GM12892 (cell line): ENCODE measurements at regions not wholly inside any gene's neighbourhood (a gene's known extent, or its start where the extent isn't known, plus 50 kb on each side); places are given as distances from the start of the nearest gene placed in this dataset.

Experiments used
- DNase-seq: peaks from one replicate; pipeline ENCODE4 v3.0.0; 2011; ENCODE audit not compliant: insufficient read length
- FAIRE-seq: peaks from 2 replicates; lab custom pipeline; 2011; peaks lifted over from hg19 to GRCh38; lab: Jason Lieb, UNC
- POLR2A ChIP-seq: IDR thresholded peaks from 2 replicates; pipeline ENCODE4 v1.6.1; 2011; ENCODE audit warnings: low read depth, low read length, control low read depth
- POLR2AphosphoS5 ChIP-seq: IDR thresholded peaks from 2 replicates; pipeline ENCODE4 v1.6.1; 2011; ENCODE audit warnings: low read depth, low read length, control low read depth
- TAF1 ChIP-seq: IDR thresholded peaks from 2 replicates; pipeline ENCODE4 v1.6.1; 2011; ENCODE audit warnings: low read depth, mild to moderate bottlenecking, control low read depth, low read length, borderline replicate concordance

- no peak for TF ChIP-seq POLR2AphosphoS5
- no peak for TF ChIP-seq POLR2A
- TF ChIP-seq TAF1 = no peak
- FAIRE-seq (no peak), DNase-seq (no peak)
Measured at GRCh38 chr2:163353551-163353950, 382.3 kb downstream of the FIGN start.

DNA sequence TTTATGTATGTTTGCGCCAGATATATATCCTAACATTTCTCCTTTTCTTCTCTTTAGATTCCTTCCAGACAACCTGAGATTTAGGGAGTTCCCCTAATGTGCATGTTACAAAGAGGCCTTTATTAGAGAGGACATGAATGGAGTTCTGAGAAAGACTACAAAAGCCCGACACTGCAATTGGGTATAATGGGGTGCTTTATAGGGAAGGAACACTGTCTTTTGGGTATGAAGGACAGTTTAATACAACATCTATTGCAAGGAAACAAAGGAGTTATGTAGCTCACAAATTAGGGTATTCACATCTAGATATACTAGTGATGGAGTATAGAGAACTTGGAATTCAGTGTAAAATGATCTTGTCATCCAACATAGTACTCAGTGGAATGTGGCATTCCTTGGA lies 383.8 kb downstream of the FIGN start:
- no peak for FAIRE-seq
- TF ChIP-seq POLR2A (no peak), POLR2AphosphoS5 (no peak), TAF1 (no peak)

GRCh38 chr2:163351143-163351542 lies 384.7 kb downstream of the FIGN start:
- DNase-seq = no peak
- no peak for FAIRE-seq
- TF ChIP-seq POLR2A = no peak
- TF ChIP-seq POLR2AphosphoS5 = no peak
- no peak for TF ChIP-seq TAF1

More for the DNA sequence above, 383.8 kb downstream of the FIGN start:
- DNase-seq = no peak

GRCh38 chr2:163348857-163349380 lies 386.9 kb downstream of the FIGN start:
- no peak for TF ChIP-seq POLR2A
- no peak for TF ChIP-seq TAF1
- no peak for TF ChIP-seq POLR2AphosphoS5
- DNase-seq = no peak
- FAIRE-seq = no peak

- no peak for TF ChIP-seq TAF1
- no peak for TF ChIP-seq POLR2A
- no peak for TF ChIP-seq POLR2AphosphoS5
- no peak for DNase-seq
- no peak for FAIRE-seq
Measured at GRCh38 chr2:163347982-163348856, 387.6 kb downstream of the FIGN start.

- FAIRE-seq (no peak), DNase-seq (no peak)
- no peak for TF ChIP-seq POLR2AphosphoS5
- no peak for TF ChIP-seq TAF1
- TF ChIP-seq POLR2A = no peak
Measured at GRCh38 chr2:163345795-163346573, 389.8 kb downstream of the FIGN start.

DNA sequence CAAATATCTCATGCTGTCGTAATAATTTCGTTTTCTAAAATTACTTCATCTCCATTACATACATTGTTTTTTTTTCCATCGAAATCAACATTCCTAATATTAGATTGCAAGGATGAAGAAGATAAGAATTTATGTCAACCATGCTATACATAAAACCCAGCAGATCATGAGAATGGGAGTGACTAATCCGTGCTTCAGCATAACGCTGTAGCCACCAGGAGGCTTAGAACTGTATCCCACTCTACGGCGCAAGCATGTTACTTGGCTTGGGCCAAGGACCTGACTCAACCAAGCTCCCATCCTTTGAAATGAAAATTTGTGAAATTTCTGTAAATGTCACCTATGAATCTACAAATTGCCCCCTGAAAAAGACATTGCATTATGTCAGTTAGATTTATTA lies 392.5 kb downstream of the FIGN start:
- TF ChIP-seq POLR2AphosphoS5 (no peak), POLR2A (no peak), TAF1 (no peak)
- no peak for FAIRE-seq

GRCh38 chr2:163341426-163341825 lies 394.4 kb downstream of the FIGN start:
- DNase-seq (no peak), FAIRE-seq (no peak)
- TF ChIP-seq TAF1 = no peak
- no peak for TF ChIP-seq POLR2AphosphoS5
- no peak for TF ChIP-seq POLR2A

More for the DNA sequence above, 392.5 kb downstream of the FIGN start:
- no peak for DNase-seq

DNA sequence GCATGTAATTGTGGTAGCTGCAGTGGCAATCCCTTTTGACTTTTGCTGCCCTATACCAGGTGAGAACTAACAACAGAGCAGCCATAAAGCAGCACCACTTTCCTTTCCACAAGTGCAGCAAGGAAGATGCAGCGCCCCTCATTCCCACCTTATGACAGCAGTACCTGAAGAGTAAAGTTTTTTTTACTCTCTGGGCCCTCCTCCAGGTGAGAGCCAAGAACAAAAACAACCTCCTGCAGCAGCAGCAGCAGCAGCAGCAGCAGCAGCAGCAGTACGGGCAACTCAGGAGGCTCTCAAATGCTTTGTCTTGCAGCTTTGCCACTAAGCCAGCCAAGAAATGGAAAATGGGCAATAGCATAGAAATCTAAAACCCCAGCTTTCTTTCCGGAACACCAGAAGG lies 397.5 kb downstream of the FIGN start:
- DNase-seq (no peak), FAIRE-seq (no peak)
- TF ChIP-seq POLR2AphosphoS5 (no peak), POLR2A (no peak), TAF1 (no peak)

GRCh38 chr2:163324677-163325076 lies 411.1 kb downstream of the FIGN start:
- TF ChIP-seq TAF1 (no peak), POLR2AphosphoS5 (no peak), POLR2A (no peak)
- DNase-seq = no peak
- no peak for FAIRE-seq

GRCh38 chr2:163319006-163319405 lies 416.8 kb downstream of the FIGN start:
- TF ChIP-seq POLR2A (no peak), TAF1 (no peak), POLR2AphosphoS5 (no peak)
- DNase-seq = no peak

More at GRCh38 chr2:163319006-163319405, 416.8 kb downstream of the FIGN start:
- no peak for FAIRE-seq
